ENCODE measurements at regions not wholly inside any gene's neighbourhood (a gene's known extent, or its start where the extent isn't known, plus 50 kb on each side); places are given as distances from the start of the nearest gene placed in this dataset.
"Not testable (repeated sequence)": the region's sequence is repeated elsewhere in the genome, so short reads cannot be mapped to it uniquely, and the experiment has no call there.

DNA sequence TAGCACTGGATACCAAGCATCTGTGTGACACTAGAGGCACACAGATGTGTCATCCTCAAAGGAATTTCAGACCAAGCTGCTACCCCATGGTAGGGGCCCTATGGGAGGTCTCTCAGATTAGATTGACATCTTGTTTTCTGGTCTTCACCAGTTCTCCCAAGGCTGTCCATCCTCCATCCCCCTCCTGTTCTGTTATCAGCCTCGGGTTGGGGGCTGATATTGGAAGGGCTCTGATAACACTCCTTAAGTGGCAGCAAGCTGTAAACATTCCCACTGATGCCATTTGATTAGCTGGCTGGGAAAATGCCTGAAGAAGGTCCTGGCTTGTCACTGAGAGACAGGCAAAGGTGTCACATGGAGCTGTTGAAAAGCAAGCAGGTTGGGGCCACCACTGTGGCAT is 185.9 kb upstream of the RBM19 start:
- DNase-seq (ENCODE audit: low read depth, low spot score) (no peak), ATAC-seq (no peak)
- CTCF ChIA-PET: no interaction called here
- BruUV-seq (replicated peaks): no TSS peak
- Histone ChIP-seq H3K36me3 (ENCODE audit: control insufficient read depth in 1 of 2, insufficient read depth in 2 of 2, low read length in 2 of 2) (no peaks in the 10 kb centered on the region), H3K9me3 (ENCODE audit: control insufficient read depth in 1 of 2, insufficient read depth in 1 of 2, low read depth in 1 of 2, low read length in 2 of 2) (no peaks in the 10 kb centered on the region), H3K79me2 (ENCODE audit: insufficient read depth, low read length) (no peaks in the 10 kb centered on the region), H3K9ac (ENCODE audit: low read length) (no peak overlapping the region), H4K20me1 (ENCODE audit: insufficient read depth) (no peaks in the 10 kb centered on the region), H3K4me2 (ENCODE audit: low read length) (no peak overlapping the region), H3K4me1 (ENCODE audit: control insufficient read depth in 1 of 2, insufficient read depth in 2 of 2, low read length in 2 of 2) (no peaks in the 10 kb centered on the region), H2AFZ (ENCODE audit: low read depth, low read length, poor library complexity, severe bottlenecking) (no peak overlapping the region), H3K27me3 (ENCODE audit: insufficient read depth, low read length) (peaks cover 68% of the 10 kb centered on the region), H3K27ac (ENCODE audit: low read depth, low read length) (no peak overlapping the region), H3K4me3 (replicated peaks in 1 of 2; ENCODE audit: low read depth in 1 of 2, low read length in 2 of 2) (no peak overlapping the region), H3K9me2 (ENCODE audit: insufficient read depth) (no peaks in the 10 kb centered on the region)
- POLR2A ChIA-PET: no interaction called here
- no peak for TF ChIP-seq JUND (IDR thresholded peaks at IDR 0.05)
- TF ChIP-seq, protein P1, sequence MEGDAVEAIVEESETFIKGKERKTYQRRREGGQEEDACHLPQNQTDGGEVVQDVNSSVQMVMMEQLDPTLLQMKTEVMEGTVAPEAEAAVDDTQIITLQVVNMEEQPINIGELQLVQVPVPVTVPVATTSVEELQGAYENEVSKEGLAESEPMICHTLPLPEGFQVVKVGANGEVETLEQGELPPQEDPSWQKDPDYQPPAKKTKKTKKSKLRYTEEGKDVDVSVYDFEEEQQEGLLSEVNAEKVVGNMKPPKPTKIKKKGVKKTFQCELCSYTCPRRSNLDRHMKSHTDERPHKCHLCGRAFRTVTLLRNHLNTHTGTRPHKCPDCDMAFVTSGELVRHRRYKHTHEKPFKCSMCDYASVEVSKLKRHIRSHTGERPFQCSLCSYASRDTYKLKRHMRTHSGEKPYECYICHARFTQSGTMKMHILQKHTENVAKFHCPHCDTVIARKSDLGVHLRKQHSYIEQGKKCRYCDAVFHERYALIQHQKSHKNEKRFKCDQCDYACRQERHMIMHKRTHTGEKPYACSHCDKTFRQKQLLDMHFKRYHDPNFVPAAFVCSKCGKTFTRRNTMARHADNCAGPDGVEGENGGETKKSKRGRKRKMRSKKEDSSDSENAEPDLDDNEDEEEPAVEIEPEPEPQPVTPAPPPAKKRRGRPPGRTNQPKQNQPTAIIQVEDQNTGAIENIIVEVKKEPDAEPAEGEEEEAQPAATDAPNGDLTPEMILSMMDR (IDR thresholded peaks at IDR 0.05 in 2 of 3, conservative IDR thresholded peaks at IDR 0.05 in 1 of 3; ENCODE audit: borderline replicate concordance in 1 of 3, insufficient read depth in 1 of 3, low read depth in 2 of 3, low read length in 2 of 3): no peak
- TF ChIP-seq, protein P2, sequence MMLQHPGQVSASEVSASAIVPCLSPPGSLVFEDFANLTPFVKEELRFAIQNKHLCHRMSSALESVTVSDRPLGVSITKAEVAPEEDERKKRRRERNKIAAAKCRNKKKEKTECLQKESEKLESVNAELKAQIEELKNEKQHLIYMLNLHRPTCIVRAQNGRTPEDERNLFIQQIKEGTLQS (IDR thresholded peaks at IDR 0.05): no peak
- TF ChIP-seq, protein P3, sequence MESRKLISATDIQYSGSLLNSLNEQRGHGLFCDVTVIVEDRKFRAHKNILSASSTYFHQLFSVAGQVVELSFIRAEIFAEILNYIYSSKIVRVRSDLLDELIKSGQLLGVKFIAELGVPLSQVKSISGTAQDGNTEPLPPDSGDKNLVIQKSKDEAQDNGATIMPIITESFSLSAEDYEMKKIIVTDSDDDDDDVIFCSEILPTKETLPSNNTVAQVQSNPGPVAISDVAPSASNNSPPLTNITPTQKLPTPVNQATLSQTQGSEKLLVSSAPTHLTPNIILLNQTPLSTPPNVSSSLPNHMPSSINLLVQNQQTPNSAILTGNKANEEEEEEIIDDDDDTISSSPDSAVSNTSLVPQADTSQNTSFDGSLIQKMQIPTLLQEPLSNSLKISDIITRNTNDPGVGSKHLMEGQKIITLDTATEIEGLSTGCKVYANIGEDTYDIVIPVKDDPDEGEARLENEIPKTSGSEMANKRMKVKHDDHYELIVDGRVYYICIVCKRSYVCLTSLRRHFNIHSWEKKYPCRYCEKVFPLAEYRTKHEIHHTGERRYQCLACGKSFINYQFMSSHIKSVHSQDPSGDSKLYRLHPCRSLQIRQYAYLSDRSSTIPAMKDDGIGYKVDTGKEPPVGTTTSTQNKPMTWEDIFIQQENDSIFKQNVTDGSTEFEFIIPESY (IDR thresholded peaks at IDR 0.05; ENCODE audit: extremely low read depth, insufficient replicate concordance, low read length): no peak
- TF ChIP-seq CEBPB (IDR thresholded peaks at IDR 0.05; ENCODE audit: low read depth): no peak
- TF ChIP-seq YY1 (IDR thresholded peaks at IDR 0.05; ENCODE audit: extremely low read depth, insufficient replicate concordance, low read depth, low read length): no peak
- TF ChIP-seq, protein P4, sequence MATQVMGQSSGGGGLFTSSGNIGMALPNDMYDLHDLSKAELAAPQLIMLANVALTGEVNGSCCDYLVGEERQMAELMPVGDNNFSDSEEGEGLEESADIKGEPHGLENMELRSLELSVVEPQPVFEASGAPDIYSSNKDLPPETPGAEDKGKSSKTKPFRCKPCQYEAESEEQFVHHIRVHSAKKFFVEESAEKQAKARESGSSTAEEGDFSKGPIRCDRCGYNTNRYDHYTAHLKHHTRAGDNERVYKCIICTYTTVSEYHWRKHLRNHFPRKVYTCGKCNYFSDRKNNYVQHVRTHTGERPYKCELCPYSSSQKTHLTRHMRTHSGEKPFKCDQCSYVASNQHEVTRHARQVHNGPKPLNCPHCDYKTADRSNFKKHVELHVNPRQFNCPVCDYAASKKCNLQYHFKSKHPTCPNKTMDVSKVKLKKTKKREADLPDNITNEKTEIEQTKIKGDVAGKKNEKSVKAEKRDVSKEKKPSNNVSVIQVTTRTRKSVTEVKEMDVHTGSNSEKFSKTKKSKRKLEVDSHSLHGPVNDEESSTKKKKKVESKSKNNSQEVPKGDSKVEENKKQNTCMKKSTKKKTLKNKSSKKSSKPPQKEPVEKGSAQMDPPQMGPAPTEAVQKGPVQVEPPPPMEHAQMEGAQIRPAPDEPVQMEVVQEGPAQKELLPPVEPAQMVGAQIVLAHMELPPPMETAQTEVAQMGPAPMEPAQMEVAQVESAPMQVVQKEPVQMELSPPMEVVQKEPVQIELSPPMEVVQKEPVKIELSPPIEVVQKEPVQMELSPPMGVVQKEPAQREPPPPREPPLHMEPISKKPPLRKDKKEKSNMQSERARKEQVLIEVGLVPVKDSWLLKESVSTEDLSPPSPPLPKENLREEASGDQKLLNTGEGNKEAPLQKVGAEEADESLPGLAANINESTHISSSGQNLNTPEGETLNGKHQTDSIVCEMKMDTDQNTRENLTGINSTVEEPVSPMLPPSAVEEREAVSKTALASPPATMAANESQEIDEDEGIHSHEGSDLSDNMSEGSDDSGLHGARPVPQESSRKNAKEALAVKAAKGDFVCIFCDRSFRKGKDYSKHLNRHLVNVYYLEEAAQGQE (IDR thresholded peaks at IDR 0.05; ENCODE audit: low read depth): no peak
- TF ChIP-seq ELF1 (IDR thresholded peaks at IDR 0.05; ENCODE audit: borderline replicate concordance, low read depth): no peak
- TF ChIP-seq POLR2A (IDR thresholded peaks at IDR 0.05; ENCODE audit: borderline replicate concordance, extremely low read depth, insufficient read depth, insufficient read length): no peak
- no peak for TF ChIP-seq ZNF274 (IDR thresholded peaks at IDR 0.05; ENCODE audit: low read depth, low read length)
- TF ChIP-seq SP1 (IDR thresholded peaks at IDR 0.05; ENCODE audit: low read depth): no peak
- no peak for TF ChIP-seq EZH2phosphoT487 (IDR thresholded peaks at IDR 0.05; ENCODE audit: borderline replicate concordance)
- RAD21 ChIA-PET (ENCODE audit: low non-redundant PET in 1 of 2, low total read pairs in 2 of 2, uncharacterized antibody in 2 of 2, unreplicated experiment in 2 of 2): no interaction called here
- intact Hi-C loops (cut with micrococcal nuclease): no loop called here

DNA sequence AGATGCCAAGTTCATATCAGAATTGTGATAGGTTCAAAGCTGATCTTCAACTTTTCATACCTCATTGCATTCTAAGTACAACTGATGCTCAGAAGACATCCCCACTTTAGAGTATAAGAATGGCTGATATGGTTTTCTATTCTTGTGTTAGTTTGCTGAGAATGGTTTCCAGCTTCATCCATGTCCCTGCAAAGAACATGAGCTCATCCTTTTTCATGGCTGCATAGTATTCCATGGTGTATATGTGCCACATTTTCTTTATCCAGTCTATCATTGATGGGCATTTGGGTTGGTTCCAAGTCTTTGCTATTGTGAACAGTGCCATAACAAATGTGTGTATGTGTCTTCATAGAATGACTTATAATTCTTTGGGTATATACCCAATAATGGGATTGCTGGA is 184.5 kb upstream of the RBM19 start:
- ATAC-seq; CTCF ChIA-PET; intact Hi-C loops (cut with micrococcal nuclease): not testable (repeated sequence)

More for the DNA sequence above, 184.5 kb upstream of the RBM19 start:
- H3K27me3 ChIP-seq (ENCODE audit: insufficient read depth, low read length): peaks cover 73% of the 10 kb centered on the region
- H3K27ac ChIP-seq (ENCODE audit: low read depth, low read length); H3K4me3 ChIP-seq (replicated peaks in 1 of 2; ENCODE audit: low read depth in 1 of 2, low read length in 2 of 2); BruUV-seq (replicated peaks); H3K36me3 ChIP-seq (ENCODE audit: control insufficient read depth in 1 of 2, insufficient read depth in 2 of 2, low read length in 2 of 2); H3K9ac ChIP-seq (ENCODE audit: low read length); POLR2A ChIA-PET; H4K20me1 ChIP-seq (ENCODE audit: insufficient read depth); H2AFZ ChIP-seq (ENCODE audit: low read depth, low read length, poor library complexity, severe bottlenecking); H3K4me2 ChIP-seq (ENCODE audit: low read length); H3K9me3 ChIP-seq (ENCODE audit: control insufficient read depth in 1 of 2, insufficient read depth in 1 of 2, low read depth in 1 of 2, low read length in 2 of 2); H3K4me1 ChIP-seq (ENCODE audit: control insufficient read depth in 1 of 2, insufficient read depth in 2 of 2, low read length in 2 of 2); RAD21 ChIA-PET (ENCODE audit: low non-redundant PET in 1 of 2, low total read pairs in 2 of 2, uncharacterized antibody in 2 of 2, unreplicated experiment in 2 of 2); DNase-seq (ENCODE audit: low read depth, low spot score); H3K79me2 ChIP-seq (ENCODE audit: insufficient read depth, low read length); H3K9me2 ChIP-seq (ENCODE audit: insufficient read depth): not testable (repeated sequence)
